ENCODE measurements at regions not wholly inside any gene's neighbourhood (a gene's known extent, or its start where the extent isn't known, plus 50 kb on each side); places are given as distances from the start of the nearest gene placed in this dataset.

DNA sequence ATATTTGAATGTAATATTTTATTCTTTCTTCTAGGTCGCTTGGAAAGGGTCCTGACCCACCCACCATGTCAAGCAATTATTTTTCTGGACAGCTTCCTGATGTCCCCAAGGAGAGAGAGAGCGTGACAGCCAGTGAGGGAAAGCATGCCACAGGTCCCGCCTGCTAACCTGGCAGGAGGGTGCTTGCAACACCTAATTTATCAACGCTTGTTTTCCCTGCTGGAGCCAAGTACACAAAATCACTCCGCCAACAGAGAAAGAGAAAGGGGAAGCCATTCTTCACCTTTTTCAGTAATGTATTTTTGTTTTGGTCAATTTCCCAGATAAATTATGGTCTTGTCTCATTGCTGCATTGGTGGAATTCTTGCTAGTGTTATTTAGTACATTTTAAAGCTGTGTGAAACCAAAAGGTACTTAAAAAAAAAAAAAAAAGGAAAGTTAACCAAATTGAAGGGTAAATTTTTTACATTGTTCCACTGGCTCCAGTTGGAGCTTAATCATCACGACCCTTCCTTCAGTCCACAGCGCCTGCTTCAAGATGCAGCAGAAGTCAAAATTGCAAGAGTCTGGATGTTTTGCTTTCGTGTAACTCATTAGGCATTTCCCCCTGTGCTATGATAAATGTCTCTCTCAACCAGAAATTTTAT is 88.5 kb upstream of the COPS8 start:
- no peak for TF ChIP-seq ELF4 (IDR thresholded peaks at IDR 0.05)
- no peak for TF ChIP-seq L3MBTL2 (conservative IDR thresholded peaks at IDR 0.05)
- TF ChIP-seq BHLHE40 (IDR thresholded peaks at IDR 0.05; ENCODE audit: borderline replicate concordance): no peak
- TF ChIP-seq FOXK2 (IDR thresholded peaks at IDR 0.05): no peak
- TF ChIP-seq HDGF (IDR thresholded peaks at IDR 0.05; ENCODE audit: borderline replicate concordance): no peak
- TF ChIP-seq, protein P1, sequence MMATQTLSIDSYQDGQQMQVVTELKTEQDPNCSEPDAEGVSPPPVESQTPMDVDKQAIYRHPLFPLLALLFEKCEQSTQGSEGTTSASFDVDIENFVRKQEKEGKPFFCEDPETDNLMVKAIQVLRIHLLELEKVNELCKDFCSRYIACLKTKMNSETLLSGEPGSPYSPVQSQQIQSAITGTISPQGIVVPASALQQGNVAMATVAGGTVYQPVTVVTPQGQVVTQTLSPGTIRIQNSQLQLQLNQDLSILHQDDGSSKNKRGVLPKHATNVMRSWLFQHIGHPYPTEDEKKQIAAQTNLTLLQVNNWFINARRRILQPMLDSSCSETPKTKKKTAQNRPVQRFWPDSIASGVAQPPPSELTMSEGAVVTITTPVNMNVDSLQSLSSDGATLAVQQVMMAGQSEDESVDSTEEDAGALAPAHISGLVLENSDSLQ (IDR thresholded peaks at IDR 0.05): no peak
- TF ChIP-seq NFRKB (IDR thresholded peaks at IDR 0.05): no peak
- no peak for TF ChIP-seq SUZ12 (IDR thresholded peaks at IDR 0.05)
- no peak for TF ChIP-seq ZNF384 (IDR thresholded peaks at IDR 0.05)
- no peak for TF ChIP-seq SP1 (IDR thresholded peaks at IDR 0.05)

Measured in HEK293T (cell line).